Activated naive CD4-positive, alpha-beta T cell treated with anti-CD3 and anti-CD28 coated beads, Interleukin-2, amount 50 U/mL, for 72 hours (primary cell): ENCODE measurements at regions not wholly inside any gene's neighbourhood (a gene's known extent, or its start where the extent isn't known, plus 50 kb on each side); places are given as distances from the start of the nearest gene placed in this dataset.
"Not testable (repeated sequence)": the region's sequence is repeated elsewhere in the genome, so short reads cannot be mapped to it uniquely, and the experiment has no call there.

Experiments
- ATAC-seq, 2 donors: fragments of 150-1000 bp; cut with Tn5 transposase; 2 replicates each; pipeline ENCODE4 v1.10.0; 2021; ENCODE audit warnings: mild to moderate bottlenecking in 2 of 2, moderate library complexity in 2 of 2
- DNase-seq, 2 donors: peaks; one replicate each; pipeline ENCODE4 v3.0.0; 2021 to 2022; ENCODE audit warnings: low spot score in 2 of 2
- H3K27ac Mint-ChIP-seq, 2 donors: one replicate each; pipeline ENCODE4 v1.8.0; 2022; ENCODE audit warnings: mild to moderate bottlenecking in 2 of 2, mixed read lengths in 2 of 2
- H3K36me3 Mint-ChIP-seq, 2 donors: one replicate each; pipeline ENCODE4 v1.8.0; 2022; ENCODE audit warnings: mixed read lengths in 2 of 2
- H3K9me3 Mint-ChIP-seq, 2 donors: one replicate each; pipeline ENCODE4 v1.8.0; 2022; ENCODE audit warnings: mixed read lengths in 2 of 2

DNA sequence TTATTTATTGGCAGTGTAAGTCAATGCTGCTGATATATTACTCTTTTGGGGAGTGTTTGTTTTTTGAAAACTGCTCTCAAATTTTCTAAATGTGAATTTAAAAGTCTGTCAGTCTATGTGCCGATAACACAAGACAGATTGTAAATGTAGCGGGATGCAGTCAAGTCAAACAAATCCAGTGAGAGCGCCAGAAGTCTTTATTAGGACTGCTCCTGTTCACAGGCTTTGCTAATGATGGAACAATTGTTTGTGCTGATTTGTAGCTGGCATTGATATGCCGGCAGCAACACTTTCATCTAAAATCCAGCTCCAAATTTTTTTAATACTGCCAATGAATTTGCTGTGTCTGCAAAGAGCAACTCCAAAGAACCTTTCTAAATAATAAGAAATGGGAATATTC is 78.7 kb upstream of the TET2 start:
- ATAC-seq, result no peak
- no peak overlapping the region for H3K27ac Mint-ChIP-seq

DNA sequence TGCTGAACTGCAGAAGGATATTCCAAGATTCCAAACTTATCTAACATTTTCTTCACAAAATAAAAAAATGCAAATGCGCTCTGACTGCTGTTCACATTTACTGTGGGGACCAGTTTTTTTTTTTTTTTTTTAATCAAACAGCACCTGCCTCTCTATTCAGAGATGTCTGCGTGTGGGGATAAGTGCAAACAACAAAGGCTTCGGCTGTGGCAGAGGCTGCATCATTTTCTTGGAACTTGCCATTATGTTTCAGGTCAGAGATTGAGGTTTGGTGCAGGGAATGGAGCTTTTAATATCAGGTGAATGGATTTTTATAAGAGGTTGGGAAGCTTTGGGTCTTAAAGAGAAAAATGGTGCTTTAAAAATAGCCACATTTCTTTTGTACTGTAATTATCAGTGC is 78.2 kb upstream of the TET2 start:
- H3K9me3 Mint-ChIP-seq, result no peaks in the 10 kb centered on the region
- no peak for ATAC-seq
- no peak for DNase-seq
- no peaks in the 10 kb centered on the region for H3K36me3 Mint-ChIP-seq
- no peak overlapping the region for H3K27ac Mint-ChIP-seq

More for the DNA sequence above, 78.7 kb upstream of the TET2 start:
- no peak for DNase-seq
- Mint-ChIP-seq H3K36me3 (no peaks in the 10 kb centered on the region), H3K9me3 (no peaks in the 10 kb centered on the region)

DNA sequence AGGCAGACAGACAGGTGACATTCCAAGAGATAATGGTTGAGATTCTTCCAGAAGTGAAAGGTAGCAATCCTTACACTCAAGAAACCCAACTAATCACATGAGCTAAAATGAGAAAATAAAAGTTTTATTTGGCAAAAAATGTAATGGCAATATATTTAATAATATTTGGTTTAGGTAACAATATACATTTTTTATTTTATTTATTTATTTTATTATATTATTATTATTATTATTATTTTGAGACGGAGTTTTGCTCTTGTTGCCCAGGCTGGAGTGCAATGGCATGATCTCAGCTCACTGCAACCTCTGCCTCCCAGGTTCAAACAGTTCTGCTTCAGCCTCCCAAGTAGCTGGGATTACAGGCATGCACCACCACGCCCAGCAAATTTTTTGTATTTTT is 74.6 kb upstream of the TET2 start:
- not testable (repeated sequence) for ATAC-seq, H3K27ac Mint-ChIP-seq, H3K36me3 Mint-ChIP-seq, H3K9me3 Mint-ChIP-seq, DNase-seq

DNA sequence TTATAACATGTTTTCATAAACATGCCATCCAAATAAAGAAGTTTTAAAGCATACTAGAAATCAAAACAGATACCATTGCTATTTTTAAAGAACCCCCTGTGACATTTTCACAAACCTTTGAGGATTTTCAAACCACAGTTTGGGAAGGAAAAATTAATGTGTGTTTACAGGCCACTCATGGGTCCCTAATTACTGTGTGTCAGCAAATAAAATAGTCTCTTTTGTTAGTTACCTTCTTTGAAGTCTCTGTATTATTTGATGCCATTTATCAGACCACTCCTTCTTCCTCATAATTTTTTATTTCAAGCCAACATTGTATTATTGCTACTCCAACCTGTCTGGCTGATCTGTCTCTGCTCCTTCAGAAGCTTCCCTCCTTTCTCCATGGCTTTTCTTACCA is 72.6 kb upstream of the TET2 start:
- no peak for ATAC-seq
- DNase-seq, result no peak
- H3K36me3 Mint-ChIP-seq, result no peaks in the 10 kb centered on the region

DNA sequence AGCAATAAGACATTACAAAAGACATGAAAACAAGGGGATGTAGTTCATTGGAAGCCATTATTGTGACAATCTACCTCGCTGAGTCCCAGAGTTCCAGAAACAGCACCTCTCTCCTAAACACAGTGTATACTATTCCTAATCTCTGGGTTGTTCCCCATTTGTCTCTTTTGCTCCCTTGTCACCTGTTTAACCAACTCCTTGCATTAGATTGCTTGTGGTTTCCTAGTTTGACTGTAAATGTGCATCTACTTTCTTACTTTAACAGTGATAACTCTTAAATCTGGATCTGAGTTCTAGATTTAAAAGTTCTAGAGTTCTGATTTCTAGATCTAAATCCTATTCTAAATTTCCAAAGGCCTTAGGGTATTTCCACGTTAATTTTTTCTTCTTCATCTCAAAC is 71.6 kb upstream of the TET2 start:
- no peak overlapping the region for H3K27ac Mint-ChIP-seq
- no peak for ATAC-seq
- H3K9me3 Mint-ChIP-seq, result peaks cover 0 to 5% of the 10 kb centered on the region in 2 donors
- no peak for DNase-seq
- H3K36me3 Mint-ChIP-seq, result no peaks in the 10 kb centered on the region

More for the DNA sequence above, 72.6 kb upstream of the TET2 start:
- Mint-ChIP-seq H3K9me3 (no peaks in the 10 kb centered on the region), H3K27ac (no peak overlapping the region)

DNA sequence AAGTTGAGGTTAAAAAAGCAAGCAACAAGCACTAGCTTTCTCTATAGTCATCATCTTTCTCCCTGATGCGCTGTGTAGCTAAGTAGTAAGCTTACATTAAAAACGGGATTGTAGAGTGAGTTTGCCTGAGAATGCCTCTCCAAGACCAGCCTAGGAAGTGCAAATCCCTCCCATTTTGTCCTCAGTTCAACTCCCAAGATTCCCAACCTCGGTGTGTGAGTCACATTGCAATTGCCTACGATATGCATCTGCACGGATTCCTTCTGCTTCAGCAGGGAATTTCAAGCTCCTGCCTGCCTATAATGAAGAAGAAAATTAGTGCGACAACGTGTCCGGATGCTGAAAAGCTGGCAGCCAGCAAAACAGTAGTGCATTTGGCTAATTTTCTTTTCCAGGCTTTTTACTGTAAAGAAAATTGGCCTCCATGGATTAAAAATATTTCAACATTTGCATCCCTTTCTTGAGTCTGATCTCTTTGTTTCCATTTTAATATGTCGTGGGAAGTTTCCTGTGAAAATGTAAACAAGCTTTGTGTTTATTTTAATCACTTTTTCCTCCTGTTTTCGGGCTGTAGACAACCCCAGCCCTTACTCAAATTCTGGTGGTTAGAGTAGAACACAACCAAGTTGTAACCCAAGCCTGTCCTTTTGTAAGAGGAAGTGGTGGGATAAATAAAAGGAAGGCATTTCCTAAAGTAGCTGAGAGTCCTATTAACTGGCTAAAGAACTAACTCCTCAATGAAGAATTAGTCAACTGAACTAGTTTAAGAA is 58.4 kb upstream of the TET2 start:
- ATAC-seq, result no peak
- Mint-ChIP-seq H3K36me3 (peaks cover 0 to 11% of the 10 kb centered on the region in 2 donors), H3K27ac (no peak overlapping the region), H3K9me3 (peaks cover 17 to 22% of the 10 kb centered on the region in 2 donors)
- DNase-seq, result no peak

DNA sequence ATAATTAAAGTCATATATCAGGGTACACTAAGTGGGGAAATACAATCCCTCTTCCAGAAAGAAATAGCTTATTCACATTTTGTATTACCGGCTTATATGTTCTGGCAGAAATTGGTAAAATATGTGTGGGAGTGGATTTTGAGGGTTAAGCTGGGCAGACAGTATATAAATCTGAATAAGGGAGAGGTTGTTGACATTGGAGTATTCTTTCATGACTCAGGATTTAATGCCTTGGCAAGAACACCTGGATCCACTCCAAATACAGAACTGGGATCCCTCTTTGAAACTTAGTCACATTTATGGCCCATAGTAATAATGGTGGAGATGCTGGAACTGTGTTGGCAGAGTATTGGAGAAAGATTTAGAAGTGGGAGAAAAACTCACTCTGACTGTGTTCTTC is 54.3 kb upstream of the TET2 start:
- ATAC-seq, result no peak
- peaks cover 14 to 27% of the 10 kb centered on the region in 2 donors for H3K9me3 Mint-ChIP-seq
- H3K27ac Mint-ChIP-seq, result no peak overlapping the region
- DNase-seq, result no peak
- H3K36me3 Mint-ChIP-seq, result peaks cover 0 to 12% of the 10 kb centered on the region in 2 donors

DNA sequence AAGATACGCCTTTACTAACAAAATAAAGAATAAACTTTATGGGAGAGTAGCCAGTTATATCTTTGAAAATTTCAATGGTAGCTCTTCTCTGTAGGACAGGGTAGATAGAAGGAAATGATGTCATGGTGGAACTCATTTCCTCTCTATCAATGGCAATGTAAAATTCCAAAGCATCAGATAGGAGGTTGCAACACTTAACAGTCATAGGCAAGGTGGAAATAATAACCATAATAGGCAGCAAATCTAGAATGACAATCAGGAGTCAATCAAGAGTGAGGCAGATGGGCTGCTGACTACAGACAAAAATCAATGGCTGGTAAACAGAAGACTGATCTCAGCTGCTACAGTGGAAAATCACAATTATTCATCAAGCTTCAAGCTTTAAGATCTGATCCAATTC is 53.9 kb upstream of the TET2 start:
- Mint-ChIP-seq H3K9me3 (peaks cover 15 to 28% of the 10 kb centered on the region in 2 donors), H3K27ac (no peak overlapping the region), H3K36me3 (peaks cover 2 to 12% of the 10 kb centered on the region in 2 donors)
- DNase-seq (no peak), ATAC-seq (no peak)

DNA sequence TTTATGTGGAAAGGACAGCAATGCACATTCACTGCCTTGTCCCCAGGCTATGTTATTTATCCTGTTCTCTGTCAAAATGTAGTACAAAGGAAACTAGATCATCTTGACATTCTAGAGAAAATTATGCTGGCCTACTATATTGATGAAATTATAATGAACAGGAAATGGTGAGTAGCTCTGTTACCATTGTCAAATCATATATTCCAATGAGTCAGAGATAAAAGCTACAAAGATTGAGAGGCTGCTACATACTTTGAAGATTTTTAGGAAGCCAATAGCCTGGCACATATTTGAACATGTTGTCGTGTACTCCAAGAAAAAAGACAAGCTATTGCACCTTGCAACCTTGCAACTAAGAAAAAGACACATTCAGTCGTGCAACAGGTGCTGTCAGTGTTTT is 52.7 kb upstream of the TET2 start:
- no peak overlapping the region for H3K27ac Mint-ChIP-seq
- ATAC-seq, result no peak
- DNase-seq, result no peak
- H3K9me3 Mint-ChIP-seq, result peaks cover 18 to 38% of the 10 kb centered on the region in 2 donors
- peaks cover 12% of the 10 kb centered on the region in 2 donors for H3K36me3 Mint-ChIP-seq
